Loucy (cell line): ENCODE measurements at regions not wholly inside any gene's neighbourhood (a gene's known extent, or its start where the extent isn't known, plus 50 kb on each side); places are given as distances from the start of the nearest gene placed in this dataset.

Experiments used
- H2AFZ ChIP-seq: fragments of 200-600 bp; sonication (generic); 2 replicates; pipeline ENCODE4 v1.6.0; 2016; ENCODE audit warnings: antibody characterized with exemption, mild to moderate bottlenecking, low read length, moderate library complexity
- H3F3A ChIP-seq: fragments of 200-600 bp; 2 replicates; pipeline ENCODE4 v1.6.0; 2016; ENCODE audit warnings: antibody characterized with exemption, low read depth, mild to moderate bottlenecking
- H3K27me3 ChIP-seq: fragments of 200-600 bp; sonication (generic); 2 replicates; pipeline ENCODE4 v1.6.1; 2014; ENCODE audit warnings: low read length, mild to moderate bottlenecking; ENCODE audit not compliant: insufficient read depth, poor library complexity, severe bottlenecking
- H3K36me3 ChIP-seq: fragments of 200-600 bp; sonication (generic); 2 replicates; pipeline ENCODE4 v1.6.1; 2016; ENCODE audit warnings: low read length; ENCODE audit not compliant: insufficient read depth
- H3K4me1 ChIP-seq: fragments of 200-600 bp; sonication (generic); 2 replicates; pipeline ENCODE4 v1.5.1; 2014; ENCODE audit warnings: low read length, mild to moderate bottlenecking; ENCODE audit not compliant: insufficient read depth, poor library complexity, severe bottlenecking
- H3K4me2 ChIP-seq: fragments of 200-600 bp; sonication (generic); 2 replicates; pipeline ENCODE4 v1.6.0; 2014; ENCODE audit warnings: antibody characterized with exemption, low read length, low read depth, mild to moderate bottlenecking; ENCODE audit not compliant: poor library complexity, severe bottlenecking
- H3K4me3 ChIP-seq: fragments of 200-600 bp; sonication (generic); 2 replicates; pipeline ENCODE4 v1.5.1; 2014; ENCODE audit warnings: low read length, mild to moderate bottlenecking, mixed read lengths; ENCODE audit not compliant: poor library complexity, severe bottlenecking
- H3K79me2 ChIP-seq: fragments of 200-600 bp; sonication (generic); 2 replicates; pipeline ENCODE4 v1.6.1; 2014; ENCODE audit warnings: low read length; ENCODE audit not compliant: insufficient read depth
- H3K9ac ChIP-seq: fragments of 200-600 bp; sonication (generic); 2 replicates; pipeline ENCODE4 v1.6.0; 2014; ENCODE audit warnings: mild to moderate bottlenecking, low read depth, low read length, moderate library complexity; ENCODE audit not compliant: poor library complexity, severe bottlenecking
- H3K9me2 ChIP-seq: fragments of 200-600 bp; sonication (generic); replicated peaks from 2 replicates; pipeline ENCODE4 v1.6.1; 2016; ENCODE audit warnings: low read depth, low read length, mixed read lengths
- H3K9me3 ChIP-seq: fragments of 200-600 bp; sonication (generic); 2 replicates; pipeline ENCODE4 v1.6.1; 2014; ENCODE audit warnings: mild to moderate bottlenecking, antibody characterized with exemption, low read length, low read depth; ENCODE audit not compliant: insufficient read depth
- H4K20me1 ChIP-seq: fragments of 200-600 bp; sonication (generic); 2 replicates; pipeline ENCODE4 v1.6.0; 2014; ENCODE audit warnings: antibody characterized with exemption, low read length, mild to moderate bottlenecking; ENCODE audit not compliant: insufficient read depth, poor library complexity, severe bottlenecking
- CTCF ChIP-seq: fragments of 200-600 bp; sonication (generic); conservative IDR thresholded peaks from 2 replicates; pipeline ENCODE4 v1.5.1; 2014; ENCODE audit warnings: mild to moderate bottlenecking, antibody characterized with exemption, low read length
- EZH2phosphoT487 ChIP-seq: fragments of 200-600 bp; IDR thresholded peaks from 2 replicates; pipeline ENCODE4 v1.6.1; 2018; ENCODE audit warnings: antibody characterized with exemption, mild to moderate bottlenecking, moderate library complexity, borderline replicate concordance

GRCh38 chr1:190975827-190976226 is 498.2 kb upstream of the BRINP3 start:
- no peak for TF ChIP-seq CTCF
- TF ChIP-seq EZH2phosphoT487: no peak
- no peaks in the 10 kb centered on the region for H3K4me1 ChIP-seq

GRCh38 chr1:191002768-191003167 is 525.1 kb upstream of the BRINP3 start:
- H2AFZ ChIP-seq: no peak overlapping the region
- no peaks in the 10 kb centered on the region for H4K20me1 ChIP-seq
- H3K4me1 ChIP-seq: no peaks in the 10 kb centered on the region
- no peak overlapping the region for H3K4me2 ChIP-seq
- H3K9me2 ChIP-seq: no peaks in the 10 kb centered on the region
- no peaks in the 10 kb centered on the region for H3K9me3 ChIP-seq
- H3K9ac ChIP-seq: no peak overlapping the region
- H3K4me3 ChIP-seq: no peak overlapping the region
- H3K79me2 ChIP-seq: no peaks in the 10 kb centered on the region
- no peaks in the 10 kb centered on the region for H3K36me3 ChIP-seq
- no peaks in the 10 kb centered on the region for H3K27me3 ChIP-seq
- TF ChIP-seq CTCF (no peak), EZH2phosphoT487 (no peak)
- no peaks in the 10 kb centered on the region for H3F3A ChIP-seq

More at GRCh38 chr1:190975827-190976226, 498.2 kb upstream of the BRINP3 start:
- no peaks in the 10 kb centered on the region for H3K9me2 ChIP-seq
- no peaks in the 10 kb centered on the region for H3F3A ChIP-seq
- H2AFZ ChIP-seq: no peak overlapping the region
- H3K4me3 ChIP-seq: no peak overlapping the region
- H3K9ac ChIP-seq: no peak overlapping the region
- no peaks in the 10 kb centered on the region for H3K36me3 ChIP-seq
- no peaks in the 10 kb centered on the region for H3K9me3 ChIP-seq
- H3K4me2 ChIP-seq: no peak overlapping the region
- no peaks in the 10 kb centered on the region for H3K27me3 ChIP-seq
- no peaks in the 10 kb centered on the region for H4K20me1 ChIP-seq
- no peaks in the 10 kb centered on the region for H3K79me2 ChIP-seq

- Histone ChIP-seq H3K36me3 (no peaks in the 10 kb centered on the region), H3K4me1 (no peaks in the 10 kb centered on the region)
- TF ChIP-seq EZH2phosphoT487: no peak
- TF ChIP-seq CTCF: no peak
Measured at GRCh38 chr1:191016765-191017164, 539.1 kb upstream of the BRINP3 start.

More at GRCh38 chr1:191016765-191017164, 539.1 kb upstream of the BRINP3 start:
- Histone ChIP-seq H3K4me2 (no peak overlapping the region), H3K9me3 (no peaks in the 10 kb centered on the region), H3K27me3 (no peaks in the 10 kb centered on the region), H3K79me2 (no peaks in the 10 kb centered on the region), H2AFZ (no peak overlapping the region), H3K9ac (no peak overlapping the region), H3K4me3 (no peak overlapping the region), H3K9me2 (no peaks in the 10 kb centered on the region), H4K20me1 (no peaks in the 10 kb centered on the region), H3F3A (no peaks in the 10 kb centered on the region)
